GM18907 (cell line): ENCODE measurements at regions not wholly inside any gene's neighbourhood (a gene's known extent, or its start where the extent isn't known, plus 50 kb on each side); places are given as distances from the start of the nearest gene placed in this dataset.

Experiments
- ATAC-seq: cut with Tn5 transposase; IDR thresholded peaks from one replicate; pipeline ENCODE4 v1.9.1; 2021; ENCODE audit warnings: mild to moderate bottlenecking, moderate library complexity; ENCODE audit not compliant: unreplicated experiment

- no peak for ATAC-seq
Measured at GRCh38 chr1:80973101-80973500, 827.6 kb upstream of the ADGRL2 start.

GRCh38 chr1:80966266-80966665, 834.5 kb upstream of the ADGRL2 start:
- ATAC-seq = no peak

GRCh38 chr1:80962564-80962963, 838.2 kb upstream of the ADGRL2 start:
- ATAC-seq = no peak

GRCh38 chr1:80961464-80962190, 839.1 kb upstream of the ADGRL2 start:
- no peak for ATAC-seq

GRCh38 chr1:80933346-80933745, 867.4 kb upstream of the ADGRL2 start:
- ATAC-seq = no peak

- ATAC-seq = no peak
Measured at GRCh38 chr1:80931178-80931577, 869.6 kb upstream of the ADGRL2 start.

- ATAC-seq = no peak
Measured at GRCh38 chr1:80929868-80930508, 870.7 kb upstream of the ADGRL2 start.

- no peak for ATAC-seq
Measured at GRCh38 chr1:80926531-80926930, 874.2 kb upstream of the ADGRL2 start.

- no peak for ATAC-seq
Measured at GRCh38 chr1:80925130-80925805, 875.5 kb upstream of the ADGRL2 start.

- ATAC-seq = no peak
Measured at GRCh38 chr1:80924290-80924689, 876.4 kb upstream of the ADGRL2 start.

- no peak for ATAC-seq
Measured at GRCh38 chr1:80922906-80923305, 877.8 kb upstream of the ADGRL2 start.

- ATAC-seq = no peak
Measured at GRCh38 chr1:80919426-80919825, 881.3 kb upstream of the ADGRL2 start.

GRCh38 chr1:80918380-80918779, 882.4 kb upstream of the ADGRL2 start:
- no peak for ATAC-seq

GRCh38 chr1:80917826-80918225, 882.9 kb upstream of the ADGRL2 start:
- ATAC-seq = no peak

GRCh38 chr1:80917225-80917624, 883.5 kb upstream of the ADGRL2 start:
- ATAC-seq = no peak

- ATAC-seq = no peak
Measured at GRCh38 chr1:80915491-80915890, 885.2 kb upstream of the ADGRL2 start.

- ATAC-seq = no peak
Measured at GRCh38 chr1:80910426-80910825, 890.3 kb upstream of the ADGRL2 start.

- no peak for ATAC-seq
Measured at GRCh38 chr1:80909172-80909784, 891.5 kb upstream of the ADGRL2 start.

- no peak for ATAC-seq
Measured at GRCh38 chr1:80896781-80897356, 903.9 kb upstream of the ADGRL2 start.

- ATAC-seq = no peak
Measured at GRCh38 chr1:80894921-80895320, 905.8 kb upstream of the ADGRL2 start.

- no peak for ATAC-seq
Measured at GRCh38 chr1:80893115-80893514, 907.6 kb upstream of the ADGRL2 start.
